GM19468 (cell line): ENCODE measurements at regions not wholly inside any gene's neighbourhood (a gene's known extent, or its start where the extent isn't known, plus 50 kb on each side); places are given as distances from the start of the nearest gene placed in this dataset.

Experiments used
- ATAC-seq: cut with Tn5 transposase; IDR thresholded peaks from one replicate; pipeline ENCODE4 v1.9.1; 2021; ENCODE audit warnings: mild to moderate bottlenecking, moderate library complexity, moderate number of reproducible peaks; ENCODE audit not compliant: unreplicated experiment; ENCODE audit errors: extremely low read depth

GRCh38 chr11:121762820-121763219, 310.1 kb upstream of the SORL1-AS1 start:
- no peak for ATAC-seq

GRCh38 chr11:121761186-121761585, 308.4 kb upstream of the SORL1-AS1 start:
- ATAC-seq: no peak

DNA sequence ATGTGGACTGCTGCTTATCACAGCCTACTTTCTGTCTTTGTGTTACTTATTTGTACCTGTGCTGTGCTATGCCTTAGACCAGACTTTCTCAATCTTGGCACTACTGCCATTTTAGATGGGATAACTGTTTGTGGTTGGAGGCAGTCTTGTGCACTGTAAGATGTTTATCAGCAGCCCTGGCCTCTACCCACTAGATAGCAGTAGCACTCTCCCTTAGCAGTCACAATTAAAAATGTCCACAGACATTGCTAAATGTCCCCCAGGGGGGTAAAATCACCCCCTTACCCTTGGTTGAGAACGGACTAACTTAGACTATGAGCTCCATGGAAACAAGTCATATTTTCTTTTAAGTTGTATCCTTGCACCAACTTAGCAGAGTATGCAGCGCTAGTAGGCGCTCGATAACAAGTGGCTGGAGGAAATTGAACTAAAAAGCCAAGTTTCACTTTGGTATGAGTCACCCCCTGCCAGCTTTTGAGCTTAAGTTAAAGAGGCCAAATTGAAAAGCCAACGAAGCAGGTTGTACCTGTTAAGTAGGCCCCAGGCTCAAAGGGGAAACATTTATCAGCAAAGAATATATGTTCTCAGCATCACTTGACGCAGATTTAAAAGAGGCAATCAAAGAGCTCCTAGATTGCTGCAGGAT, 304.8 kb upstream of the SORL1-AS1 start:
- no peak for ATAC-seq

DNA sequence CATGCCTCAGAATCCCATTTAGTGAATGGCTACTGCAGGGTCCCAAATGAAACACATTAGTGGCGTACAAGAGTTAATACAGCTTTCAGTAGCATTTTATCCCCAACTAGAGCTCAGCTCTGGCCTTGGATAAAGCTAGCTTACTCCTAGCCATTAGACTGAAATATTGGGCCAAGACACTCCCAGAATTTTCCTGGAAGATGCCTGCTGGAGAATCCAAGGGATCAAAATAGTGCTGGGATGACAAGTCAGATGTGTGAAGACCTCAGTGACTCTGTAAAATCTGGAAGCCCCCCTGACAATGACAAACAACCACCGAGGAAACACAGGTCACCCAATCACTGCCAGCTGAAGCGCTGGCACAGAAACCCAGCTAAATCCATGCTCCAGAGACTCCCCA, 303.1 kb upstream of the SORL1-AS1 start:
- ATAC-seq: no peak

DNA sequence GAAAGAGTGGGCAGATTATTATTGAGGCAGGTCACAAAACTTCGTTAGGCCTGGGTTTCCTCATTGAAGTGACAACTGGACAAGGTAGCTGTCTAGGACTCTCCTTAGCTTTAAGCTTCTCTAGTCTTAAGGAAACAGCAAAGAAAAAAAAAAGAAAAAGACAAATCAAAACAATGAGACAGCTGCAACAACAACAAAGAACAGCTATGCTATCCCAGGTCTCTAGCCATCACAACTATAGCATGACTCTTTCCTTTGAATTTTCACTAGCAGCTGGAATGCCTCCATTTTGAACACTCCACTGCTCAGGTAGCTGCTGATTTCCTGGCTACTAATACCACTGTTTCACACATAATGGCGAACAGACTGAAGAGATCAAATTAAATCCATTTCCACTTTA, 302.4 kb upstream of the SORL1-AS1 start:
- no peak for ATAC-seq

DNA sequence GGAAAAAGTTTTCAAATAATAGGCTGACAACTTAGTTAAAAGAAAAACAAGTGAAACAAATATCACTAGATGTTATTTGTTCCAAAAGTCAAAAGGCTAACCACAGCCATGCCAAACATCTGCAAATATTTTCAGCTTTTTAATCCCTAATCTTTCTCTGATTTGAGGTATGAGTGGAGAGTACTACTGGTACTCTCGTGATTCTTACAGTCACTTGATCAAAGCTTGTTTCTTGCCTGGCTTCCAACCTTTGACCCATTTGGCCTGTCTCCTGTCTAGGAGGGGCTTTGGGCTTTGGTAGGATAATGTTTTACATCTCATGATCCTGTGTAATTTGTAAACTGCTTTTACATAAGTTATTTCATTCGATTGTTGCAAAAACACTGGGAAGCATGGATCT, 301.8 kb upstream of the SORL1-AS1 start:
- ATAC-seq: no peak

DNA sequence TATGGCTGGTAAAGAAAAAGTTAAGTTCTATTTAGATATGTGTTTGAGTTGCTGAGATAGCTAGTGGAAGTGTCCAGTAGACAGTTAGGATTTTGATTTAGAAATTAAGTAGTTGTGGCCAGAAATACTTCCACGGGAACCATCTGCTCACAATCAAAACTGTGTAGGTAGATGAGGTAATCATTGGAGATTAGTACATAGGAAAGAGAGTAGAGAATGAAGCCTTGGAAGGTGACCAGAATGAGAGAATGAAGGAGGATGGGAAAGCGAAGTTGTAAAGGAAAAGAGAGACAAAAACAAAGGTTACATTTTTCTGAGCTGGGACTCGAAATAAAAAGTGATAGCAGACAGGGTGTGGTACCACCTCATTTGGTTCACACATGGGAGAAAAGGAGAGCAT, 296.9 kb upstream of the SORL1-AS1 start:
- no peak for ATAC-seq

DNA sequence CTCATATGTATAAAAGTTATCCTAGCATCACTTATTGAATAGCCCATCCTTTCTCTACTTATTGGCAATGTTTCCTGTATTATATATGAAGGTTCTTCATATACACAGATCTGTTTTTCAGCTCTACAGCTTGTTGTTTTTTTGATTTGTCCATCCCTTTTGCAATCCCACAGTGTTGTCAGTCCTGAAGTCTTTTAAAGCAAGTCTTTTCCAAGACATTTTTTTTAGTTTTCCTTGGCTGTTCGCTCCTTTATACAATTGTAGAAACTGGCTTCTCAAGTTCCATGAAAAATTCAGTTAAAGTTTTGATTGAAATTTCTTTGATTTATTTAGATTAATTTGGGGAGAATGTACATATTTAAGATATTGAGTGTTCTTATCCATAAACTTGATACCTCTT, 295.3 kb upstream of the SORL1-AS1 start:
- no peak for ATAC-seq

DNA sequence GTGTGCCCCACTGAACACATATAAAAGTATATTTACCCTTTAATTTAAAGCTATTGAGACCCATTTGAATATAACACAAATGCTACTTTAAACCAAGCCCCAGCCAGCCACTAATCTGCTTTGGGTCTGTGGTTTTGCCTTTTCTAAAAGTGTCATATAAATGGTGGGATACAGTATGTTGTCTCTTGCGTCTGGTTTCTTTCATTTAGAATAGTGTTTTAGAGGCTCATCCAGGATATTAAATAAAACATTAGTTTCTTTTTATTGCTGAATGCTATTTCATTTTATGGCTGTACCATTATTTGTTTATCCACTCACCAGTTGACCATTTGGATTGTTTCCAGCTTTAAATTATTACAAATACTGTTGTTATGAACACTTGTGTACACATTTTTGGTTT, 290.5 kb upstream of the SORL1-AS1 start:
- ATAC-seq: no peak

DNA sequence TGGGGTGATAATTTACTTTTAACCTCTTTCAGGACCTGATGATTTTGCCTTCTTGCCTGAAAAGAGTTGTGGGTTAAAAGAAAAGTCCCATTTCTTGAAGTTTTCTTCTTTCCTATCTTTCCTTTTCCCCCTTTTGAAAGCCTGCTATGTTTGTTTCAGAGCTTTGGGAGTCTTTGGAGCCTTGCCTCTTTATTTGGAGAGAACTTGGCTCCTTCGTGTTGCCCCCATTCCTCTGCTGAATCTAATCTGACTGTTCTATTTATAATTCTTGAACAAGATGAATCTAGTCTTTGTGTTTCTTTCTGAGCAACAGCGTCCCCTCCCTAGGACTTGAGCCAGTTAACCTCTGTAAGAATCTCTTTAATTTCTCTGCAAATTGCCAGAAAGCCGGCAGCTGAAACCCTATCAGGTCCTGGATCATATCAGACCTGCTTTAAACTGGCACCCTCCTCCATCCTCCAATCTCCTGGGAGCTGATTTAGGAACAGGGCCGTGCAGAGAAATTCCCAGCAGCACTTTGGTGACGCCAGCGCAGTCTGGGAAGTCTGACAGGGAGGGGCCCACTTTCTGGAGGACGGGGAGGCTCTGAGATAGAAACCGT, 289.1 kb upstream of the SORL1-AS1 start:
- ATAC-seq: no peak

- no peak for ATAC-seq
These were observed 288.6 kb upstream of the SORL1-AS1 start for GRCh38 chr11:121741351-121741760.

GRCh38 chr11:121740902-121741301, 288.1 kb upstream of the SORL1-AS1 start:
- ATAC-seq: no peak

GRCh38 chr11:121733858-121734257, 281.1 kb upstream of the SORL1-AS1 start:
- ATAC-seq: no peak

- no peak for ATAC-seq
These were observed 275.2 kb upstream of the SORL1-AS1 start for GRCh38 chr11:121727942-121728341.

DNA sequence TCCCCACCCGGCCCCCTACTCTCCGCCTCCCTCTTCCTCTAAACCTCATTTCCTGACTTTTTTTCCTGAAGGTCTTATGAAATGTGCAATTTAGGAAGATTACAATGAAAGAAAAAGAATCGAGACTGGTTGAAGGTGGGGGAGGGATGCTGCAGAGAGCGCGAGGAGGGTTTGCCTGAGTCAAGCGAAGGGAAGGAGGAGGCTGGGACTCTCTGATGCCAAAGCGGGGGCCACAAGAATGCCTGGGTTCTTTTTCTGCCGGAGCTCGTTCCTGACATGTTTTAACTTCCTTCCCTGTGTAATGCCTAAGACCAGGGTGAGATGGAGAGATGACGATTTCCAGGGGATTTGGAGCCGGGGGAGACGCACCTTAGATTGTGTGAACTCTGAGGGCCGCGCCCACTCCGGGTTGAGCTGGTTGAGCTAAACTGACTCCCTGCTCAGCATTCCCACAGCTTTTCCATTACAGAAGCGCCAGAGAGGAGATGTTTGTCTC, 270.5 kb upstream of the SORL1-AS1 start:
- ATAC-seq: no peak

- no peak for ATAC-seq
These were observed 269.9 kb upstream of the SORL1-AS1 start for GRCh38 chr11:121722431-121723245.

GRCh38 chr11:121721961-121722360, 269.2 kb upstream of the SORL1-AS1 start:
- ATAC-seq: no peak

GRCh38 chr11:121721448-121721847, 268.7 kb upstream of the SORL1-AS1 start:
- ATAC-seq: no peak

DNA sequence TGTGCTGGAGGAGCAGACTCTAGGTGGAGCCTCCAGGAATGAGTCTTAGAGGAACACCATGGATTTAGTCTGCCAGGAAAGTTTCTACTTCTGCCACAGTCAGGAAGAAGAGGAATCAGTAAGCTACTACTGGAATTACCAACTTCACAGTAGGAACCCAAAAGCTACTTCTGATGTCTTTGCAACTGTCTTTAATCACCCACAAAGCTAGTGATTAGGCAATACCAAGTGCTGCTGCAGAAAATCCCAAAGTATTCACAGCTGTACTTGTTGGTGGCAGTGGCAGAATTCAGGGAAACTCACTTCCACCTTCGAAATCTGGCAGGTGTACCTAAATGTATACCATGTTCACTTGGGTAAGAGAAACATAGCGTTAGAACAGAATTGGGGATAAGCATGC, 264.5 kb upstream of the SORL1-AS1 start:
- ATAC-seq: no peak

- ATAC-seq: no peak
These were observed 263.3 kb upstream of the SORL1-AS1 start for GRCh38 chr11:121716060-121716459.

GRCh38 chr11:121715405-121715804, 262.6 kb upstream of the SORL1-AS1 start:
- ATAC-seq: no peak
